ENCODE measurements at regions not wholly inside any gene's neighbourhood (a gene's known extent, or its start where the extent isn't known, plus 50 kb on each side); places are given as distances from the start of the nearest gene placed in this dataset.
"Not testable (repeated sequence)": the region's sequence is repeated elsewhere in the genome, so short reads cannot be mapped to it uniquely, and the experiment has no call there.

DNA sequence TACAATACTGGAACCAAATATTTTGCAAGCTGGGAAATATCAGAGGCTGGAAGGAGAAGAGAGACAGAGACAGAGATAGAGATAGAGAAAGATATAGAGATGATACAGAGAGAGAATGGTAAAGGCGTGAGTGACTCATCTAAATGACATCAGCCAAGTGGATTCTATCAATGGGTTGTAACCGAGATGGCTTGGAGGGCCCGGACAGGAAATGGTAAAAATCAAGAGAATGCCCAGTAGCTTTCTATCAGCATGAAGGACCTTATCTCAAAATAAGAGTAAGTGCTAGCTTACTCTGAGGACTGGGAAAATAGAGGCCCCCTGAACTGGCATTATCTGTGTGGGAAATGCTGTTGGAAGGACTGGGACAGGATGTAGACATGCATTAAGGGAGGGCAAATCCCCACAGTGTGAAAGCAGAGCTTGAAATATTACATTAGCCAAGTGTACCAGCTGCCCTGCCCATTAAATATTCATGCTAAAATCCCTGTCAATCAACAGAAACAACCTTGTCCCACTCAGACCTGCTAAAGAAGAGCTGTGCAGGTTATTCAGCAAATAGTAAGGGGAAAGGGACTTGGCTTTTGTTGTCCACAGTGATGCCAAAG is 76.6 kb upstream of the ZNF644 start:
- TF ChIP-seq, protein P1, sequence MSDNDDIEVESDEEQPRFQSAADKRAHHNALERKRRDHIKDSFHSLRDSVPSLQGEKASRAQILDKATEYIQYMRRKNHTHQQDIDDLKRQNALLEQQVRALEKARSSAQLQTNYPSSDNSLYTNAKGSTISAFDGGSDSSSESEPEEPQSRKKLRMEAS (IDR thresholded peaks at IDR 0.05; ENCODE audit: low read depth, low read length), result no peak
- TF ChIP-seq, protein P2, sequence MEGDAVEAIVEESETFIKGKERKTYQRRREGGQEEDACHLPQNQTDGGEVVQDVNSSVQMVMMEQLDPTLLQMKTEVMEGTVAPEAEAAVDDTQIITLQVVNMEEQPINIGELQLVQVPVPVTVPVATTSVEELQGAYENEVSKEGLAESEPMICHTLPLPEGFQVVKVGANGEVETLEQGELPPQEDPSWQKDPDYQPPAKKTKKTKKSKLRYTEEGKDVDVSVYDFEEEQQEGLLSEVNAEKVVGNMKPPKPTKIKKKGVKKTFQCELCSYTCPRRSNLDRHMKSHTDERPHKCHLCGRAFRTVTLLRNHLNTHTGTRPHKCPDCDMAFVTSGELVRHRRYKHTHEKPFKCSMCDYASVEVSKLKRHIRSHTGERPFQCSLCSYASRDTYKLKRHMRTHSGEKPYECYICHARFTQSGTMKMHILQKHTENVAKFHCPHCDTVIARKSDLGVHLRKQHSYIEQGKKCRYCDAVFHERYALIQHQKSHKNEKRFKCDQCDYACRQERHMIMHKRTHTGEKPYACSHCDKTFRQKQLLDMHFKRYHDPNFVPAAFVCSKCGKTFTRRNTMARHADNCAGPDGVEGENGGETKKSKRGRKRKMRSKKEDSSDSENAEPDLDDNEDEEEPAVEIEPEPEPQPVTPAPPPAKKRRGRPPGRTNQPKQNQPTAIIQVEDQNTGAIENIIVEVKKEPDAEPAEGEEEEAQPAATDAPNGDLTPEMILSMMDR (IDR thresholded peaks at IDR 0.05; ENCODE audit: low read depth, low read length), result no peak
- TF ChIP-seq MYC (IDR thresholded peaks at IDR 0.05; ENCODE audit: low read depth, low read length) (no peak), POLR2A (IDR thresholded peaks at IDR 0.05; ENCODE audit: extremely low read depth, insufficient read length) (no peak)
- no peak for DNase-seq (ENCODE audit: low read depth)
- H3K4me3 ChIP-seq (ENCODE audit: low read depth, low read length), result no peak overlapping the region

DNA sequence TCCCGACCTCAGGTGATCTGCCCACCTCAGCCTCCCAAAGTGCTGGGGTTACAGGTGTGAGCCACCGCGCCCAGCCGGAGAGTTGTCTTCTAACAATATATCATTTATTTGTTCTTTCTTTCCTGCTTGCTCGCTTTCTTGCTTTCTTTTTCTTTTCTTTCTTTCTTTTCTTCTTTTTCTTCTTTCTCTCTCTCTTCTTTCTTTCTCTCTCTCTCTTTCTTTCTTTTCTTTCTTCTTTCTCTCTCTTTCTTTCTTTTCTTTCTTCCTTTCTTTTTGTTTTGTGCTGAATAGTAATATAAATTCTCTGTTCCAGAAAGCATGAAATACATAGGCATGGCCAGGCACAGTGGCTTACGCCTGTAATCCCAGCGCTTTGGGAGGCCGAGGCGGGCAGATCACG is 73.5 kb upstream of the ZNF644 start:
- not testable (repeated sequence) for H3K4me3 ChIP-seq (ENCODE audit: low read depth, low read length); DNase-seq (ENCODE audit: low read depth)

DNA sequence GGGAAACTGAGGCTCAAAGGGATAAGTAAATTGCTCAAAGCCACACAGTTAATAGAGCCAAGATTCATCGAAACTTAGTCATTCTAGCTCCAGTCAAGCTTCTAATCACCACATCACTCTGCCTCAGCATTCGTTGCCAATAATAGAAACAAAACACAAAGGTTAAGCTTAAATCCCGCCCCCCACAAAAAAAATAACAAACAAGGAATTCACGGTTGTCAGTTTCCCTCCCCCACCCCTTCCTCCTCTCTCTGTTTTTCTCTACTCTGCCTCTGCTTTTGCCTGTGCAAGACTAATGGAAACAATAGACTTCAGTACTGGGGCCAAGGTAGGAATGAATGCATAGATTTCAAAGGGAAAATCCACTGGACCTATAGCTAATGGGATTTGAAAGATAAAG is 70.7 kb upstream of the ZNF644 start:
- H3K4me3 ChIP-seq (ENCODE audit: low read depth, low read length), result no peak overlapping the region
- no peak for DNase-seq (ENCODE audit: low read depth)
- TF ChIP-seq, protein P2 (IDR thresholded peaks at IDR 0.05; ENCODE audit: low read depth, low read length), result no peak
- no peak for TF ChIP-seq POLR2A (IDR thresholded peaks at IDR 0.05; ENCODE audit: extremely low read depth, insufficient read length)
- TF ChIP-seq, protein P1 (IDR thresholded peaks at IDR 0.05; ENCODE audit: low read depth, low read length), result no peak
- TF ChIP-seq MYC (IDR thresholded peaks at IDR 0.05; ENCODE audit: low read depth, low read length), result no peak

DNA sequence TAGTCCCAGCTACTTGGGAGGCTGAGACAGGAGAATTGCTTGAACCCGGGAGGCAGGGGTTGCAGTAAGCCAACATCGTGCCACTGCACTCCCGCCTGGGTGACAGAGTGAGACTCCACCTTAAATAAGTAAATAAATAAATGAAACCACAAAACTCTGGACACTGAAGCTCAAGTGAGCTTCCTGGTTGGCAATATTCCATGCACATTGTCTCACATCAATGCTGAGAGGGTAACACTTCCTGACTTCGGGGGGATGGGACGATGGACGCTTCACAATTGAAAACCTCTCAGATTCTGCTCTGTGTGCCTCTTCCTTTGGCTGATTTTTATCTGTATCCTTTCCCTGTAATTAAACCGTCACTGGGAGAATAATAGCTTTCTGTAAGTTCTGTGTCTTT is 70.0 kb upstream of the ZNF644 start:
- no peak overlapping the region for H3K4me3 ChIP-seq (ENCODE audit: low read depth, low read length)
- TF ChIP-seq POLR2A (IDR thresholded peaks at IDR 0.05; ENCODE audit: extremely low read depth, insufficient read length), result no peak
- TF ChIP-seq, protein P1 (IDR thresholded peaks at IDR 0.05; ENCODE audit: low read depth, low read length), result no peak
- TF ChIP-seq, protein P2 (IDR thresholded peaks at IDR 0.05; ENCODE audit: low read depth, low read length), result no peak
- no peak for TF ChIP-seq MYC (IDR thresholded peaks at IDR 0.05; ENCODE audit: low read depth, low read length)
- no peak for DNase-seq (ENCODE audit: low read depth)

DNA sequence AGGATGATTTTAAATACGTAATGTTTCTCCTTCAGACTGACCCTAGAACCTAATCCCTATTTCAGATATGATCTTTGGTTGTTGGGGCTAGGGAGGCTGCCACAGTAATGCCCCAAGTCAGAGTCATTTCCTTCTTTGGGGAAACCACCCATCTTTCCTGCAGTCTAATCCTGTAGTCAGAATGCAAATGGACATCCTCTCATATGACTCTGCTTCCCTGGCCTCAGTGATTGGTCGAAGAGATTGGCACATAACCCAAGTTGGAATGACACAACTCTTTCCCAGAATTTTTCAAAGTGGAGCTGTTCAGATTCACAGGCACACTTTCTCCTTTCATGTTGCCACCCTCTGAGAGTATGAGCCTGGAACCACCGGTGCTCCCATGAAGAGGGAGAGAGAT is 58.8 kb upstream of the ZNF644 start:
- no peak overlapping the region for H3K4me3 ChIP-seq (ENCODE audit: low read depth, low read length)
- DNase-seq (ENCODE audit: low read depth), result no peak
- TF ChIP-seq POLR2A (IDR thresholded peaks at IDR 0.05; ENCODE audit: extremely low read depth, insufficient read length), result no peak
- TF ChIP-seq, protein P2 (IDR thresholded peaks at IDR 0.05; ENCODE audit: low read depth, low read length), result no peak
- TF ChIP-seq, protein P1 (IDR thresholded peaks at IDR 0.05; ENCODE audit: low read depth, low read length), result no peak
- no peak for TF ChIP-seq MYC (IDR thresholded peaks at IDR 0.05; ENCODE audit: low read depth, low read length)

DNA sequence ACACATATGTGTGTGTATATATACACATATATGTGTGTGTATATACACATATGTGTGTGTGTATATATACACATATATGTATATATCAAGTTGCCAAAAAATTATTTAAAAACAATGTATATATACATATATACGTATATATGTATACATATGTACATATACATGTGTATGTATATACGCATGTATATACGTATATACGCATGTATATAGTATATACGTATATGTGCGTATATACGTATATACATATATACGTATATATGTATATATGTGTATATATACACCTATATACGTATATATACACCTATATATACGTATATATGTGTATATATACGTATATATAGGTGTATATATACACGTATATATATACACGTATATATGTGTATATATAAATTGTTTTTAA is 57.0 kb upstream of the ZNF644 start:
- TF ChIP-seq, protein P1 (IDR thresholded peaks at IDR 0.05; ENCODE audit: low read depth, low read length), result no peak
- TF ChIP-seq MYC (IDR thresholded peaks at IDR 0.05; ENCODE audit: low read depth, low read length) (no peak), POLR2A (IDR thresholded peaks at IDR 0.05; ENCODE audit: extremely low read depth, insufficient read length) (no peak)
- TF ChIP-seq, protein P2 (IDR thresholded peaks at IDR 0.05; ENCODE audit: low read depth, low read length), result no peak
- H3K4me3 ChIP-seq (ENCODE audit: low read depth, low read length), result no peak overlapping the region
- DNase-seq (ENCODE audit: low read depth), result no peak
